GM19467 (cell line): ENCODE measurements at regions not wholly inside any gene's neighbourhood (a gene's known extent, or its start where the extent isn't known, plus 50 kb on each side); places are given as distances from the start of the nearest gene placed in this dataset.

Source experiments
- ATAC-seq: cut with Tn5 transposase; IDR thresholded peaks from one replicate; pipeline ENCODE4 v1.9.1; 2021; ENCODE audit warnings: mild to moderate bottlenecking, moderate library complexity; ENCODE audit not compliant: unreplicated experiment

GRCh38 chr2:42963452-42964068, 171.2 kb upstream of the HAAO start:
- ATAC-seq = no peak

DNA sequence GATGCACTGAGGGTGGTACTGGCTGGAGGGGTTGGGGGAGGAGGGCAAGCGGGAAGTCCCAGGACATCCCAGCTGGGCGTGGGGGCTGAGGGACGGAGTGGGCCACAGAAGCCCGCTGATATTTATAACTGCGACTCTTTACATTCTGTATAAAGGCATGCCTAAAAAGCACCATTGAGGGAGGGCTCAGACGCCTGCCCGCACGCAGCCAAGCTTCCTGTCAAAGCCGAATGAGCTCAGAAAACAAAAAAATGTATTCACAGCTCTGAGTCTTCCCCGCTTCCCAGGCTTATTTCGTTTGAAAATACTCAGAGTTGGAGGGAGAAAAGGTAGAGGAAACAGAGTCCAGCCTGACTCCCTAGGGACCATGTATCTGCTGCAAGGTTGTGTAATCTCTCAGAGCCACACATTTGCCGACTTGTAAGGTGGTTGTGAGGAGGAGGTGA, 170.1 kb upstream of the HAAO start:
- ATAC-seq = no peak

DNA sequence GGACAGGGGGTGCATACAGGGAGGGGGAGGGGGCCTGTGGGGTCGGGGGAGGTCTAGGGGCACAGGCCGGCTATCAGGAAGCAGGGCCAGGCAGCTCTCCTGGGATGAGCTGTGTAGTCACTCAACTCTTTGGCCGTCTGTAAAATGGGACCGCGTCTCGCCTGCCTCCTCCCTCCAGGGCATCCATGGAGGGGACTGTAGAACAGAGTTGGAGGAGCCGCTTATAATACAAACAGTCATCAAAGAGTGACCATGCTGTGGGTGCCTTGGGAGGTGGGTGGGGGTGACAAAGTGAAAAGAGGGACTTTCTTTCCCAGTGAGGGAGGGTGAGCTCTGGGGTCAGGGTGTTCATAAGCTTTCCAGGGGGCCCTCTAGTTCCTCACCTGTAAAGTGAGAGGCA, 169.6 kb upstream of the HAAO start:
- no peak for ATAC-seq

DNA sequence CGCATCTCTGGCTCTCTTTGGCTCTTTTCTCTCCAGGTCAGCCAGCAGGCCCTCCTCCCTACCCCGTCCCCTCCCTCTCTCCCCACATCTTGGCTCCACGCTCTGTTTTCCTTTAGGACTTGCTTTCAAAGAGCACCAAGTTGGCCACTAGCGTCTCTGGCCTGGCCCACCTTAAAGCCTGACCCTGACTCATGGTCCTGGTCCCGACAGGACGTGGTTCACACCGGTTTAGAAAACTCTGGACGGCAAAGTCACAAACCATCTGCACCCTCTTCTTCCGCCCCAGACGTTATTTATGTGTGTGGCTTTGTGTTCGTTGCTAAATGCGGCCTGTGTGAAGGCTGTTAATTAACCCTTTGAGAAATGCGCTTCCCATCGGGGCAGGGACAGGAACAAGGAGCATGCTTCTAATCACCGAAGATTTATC, 169.0 kb upstream of the HAAO start:
- ATAC-seq = no peak

DNA sequence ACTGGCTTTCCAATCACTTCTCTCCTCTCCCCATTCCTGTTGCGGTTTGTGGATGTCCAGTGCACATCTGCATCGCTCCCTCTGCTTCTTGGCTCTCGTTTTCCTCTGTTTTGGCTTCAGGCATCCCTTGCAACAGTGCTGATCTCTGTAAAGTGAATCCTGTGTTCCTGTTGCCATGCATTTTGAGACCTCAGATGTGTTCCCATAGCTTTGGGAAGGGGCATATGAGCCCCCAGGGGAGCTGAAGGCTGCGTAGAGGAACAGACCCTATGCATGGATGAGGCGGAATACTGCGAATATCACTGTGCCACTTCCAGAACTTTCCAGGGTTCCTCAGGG, 168.4 kb upstream of the HAAO start:
- no peak for ATAC-seq

GRCh38 chr2:42960002-42960841, 167.8 kb upstream of the HAAO start:
- ATAC-seq = no peak

DNA sequence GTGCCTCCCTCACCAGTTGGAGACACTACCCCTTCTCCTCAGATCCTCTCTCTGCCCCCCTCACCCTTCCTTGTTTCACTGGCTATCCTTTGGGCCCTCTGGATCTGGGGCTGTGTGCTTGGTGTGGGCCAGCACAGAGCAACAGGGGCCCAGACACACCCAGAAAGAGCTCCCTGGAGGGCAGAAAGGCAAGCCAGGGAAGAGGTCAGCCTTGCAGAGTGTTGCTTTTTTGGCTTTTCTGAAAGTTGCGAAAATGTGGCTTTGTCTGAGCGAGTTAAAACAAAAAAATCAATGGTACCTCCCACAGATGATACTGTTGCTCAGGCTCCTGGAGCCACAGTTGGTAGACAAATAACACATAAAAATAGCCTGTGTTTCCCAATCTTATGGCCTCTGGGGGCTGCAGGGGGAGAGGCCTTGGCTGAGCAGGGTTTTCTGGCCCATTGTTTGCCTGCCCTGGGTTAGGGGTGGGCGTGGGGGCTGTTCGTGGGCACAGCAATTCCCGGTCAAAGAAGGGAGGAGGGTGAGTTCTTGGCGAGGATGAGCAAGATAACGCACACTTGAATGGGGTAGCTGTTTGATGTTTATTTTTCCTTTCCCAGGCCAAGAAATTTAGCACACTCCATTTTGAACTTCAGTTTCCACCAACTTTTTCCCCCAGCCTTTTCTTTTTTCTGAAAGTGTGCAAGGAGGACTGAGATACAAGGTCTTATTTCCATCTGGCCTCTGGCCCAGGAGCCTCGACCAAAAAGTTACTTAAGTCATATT, 167.0 kb upstream of the HAAO start:
- no peak for ATAC-seq

DNA sequence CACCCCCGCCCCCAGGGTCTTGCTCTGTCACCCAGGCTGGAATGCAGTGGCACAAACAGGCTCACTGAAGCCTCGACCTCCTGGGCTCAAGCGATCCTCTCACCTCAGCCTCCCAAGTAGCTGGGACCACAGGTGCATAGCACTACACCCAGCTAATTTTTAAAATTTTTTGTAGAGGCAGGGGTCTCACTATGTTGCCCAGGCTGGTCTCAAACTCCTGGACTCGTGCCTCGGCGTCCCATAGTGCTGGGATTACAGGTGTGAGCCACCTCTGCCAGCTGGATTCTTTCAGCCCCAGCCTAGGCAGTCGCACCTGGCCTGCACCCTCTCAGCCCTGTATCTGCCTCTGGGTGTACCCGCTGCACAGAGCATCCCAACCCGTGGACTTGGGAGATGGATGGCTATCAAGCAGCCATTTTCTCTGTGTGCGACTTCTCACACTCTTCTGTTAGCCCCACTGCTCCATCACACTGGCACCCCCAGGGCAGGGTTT, 166.4 kb upstream of the HAAO start:
- no peak for ATAC-seq

DNA sequence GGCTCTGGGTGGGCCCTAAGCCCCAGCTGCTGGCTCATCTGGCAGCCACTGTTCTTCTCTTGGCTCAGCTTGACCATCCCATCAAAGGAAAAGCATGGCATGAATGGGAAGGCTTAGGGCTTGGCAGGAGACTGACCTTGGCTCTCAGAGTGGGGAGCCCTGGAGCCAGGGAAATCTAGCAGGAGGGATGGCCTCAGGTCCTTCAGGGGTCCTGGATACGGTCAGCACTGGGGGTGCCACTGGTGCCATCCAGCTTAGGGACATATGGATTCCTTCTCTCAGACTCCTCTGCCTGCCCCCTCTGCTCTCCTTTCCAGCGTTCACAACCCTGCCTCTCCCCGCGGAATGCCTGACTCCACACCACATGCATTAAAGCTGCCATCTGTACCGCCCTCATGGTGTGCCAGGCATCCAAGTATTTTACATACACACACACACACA, 165.5 kb upstream of the HAAO start:
- no peak for ATAC-seq

DNA sequence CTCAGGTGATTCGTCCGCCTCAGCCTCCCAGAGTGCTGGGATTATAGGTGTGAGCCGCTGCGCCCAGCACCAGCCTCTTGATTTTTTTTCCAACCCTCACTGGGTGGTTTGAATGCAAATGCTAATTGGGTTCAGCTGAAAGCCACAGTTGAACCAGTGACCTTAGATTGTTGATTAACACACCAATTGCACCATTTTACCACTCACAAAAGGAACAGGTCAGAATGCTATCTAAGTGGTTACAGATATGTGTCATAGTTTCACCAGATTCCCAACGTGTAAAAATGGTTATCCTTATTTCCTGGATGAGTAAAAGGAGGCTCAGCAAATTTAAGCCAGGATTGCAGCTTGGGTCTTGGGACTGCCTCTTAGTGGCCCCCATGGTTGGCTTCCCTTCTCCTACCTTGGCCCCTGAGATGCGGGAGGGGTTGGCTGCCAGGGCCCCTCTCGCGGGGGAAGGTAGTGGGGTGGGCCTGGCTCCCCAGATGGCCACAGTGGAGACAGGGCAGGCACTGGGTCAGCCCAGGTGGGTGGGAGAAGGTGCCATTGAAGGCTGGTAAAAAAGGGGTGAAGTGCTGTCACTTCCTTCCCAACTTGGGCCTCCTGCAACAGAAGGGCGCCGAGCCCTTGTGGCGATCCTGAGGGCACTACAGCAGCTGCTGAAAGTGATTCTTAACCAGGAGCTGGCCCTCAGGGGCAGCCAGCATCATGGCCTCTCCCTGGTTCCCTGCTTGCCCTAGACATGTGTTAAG, 164.9 kb upstream of the HAAO start:
- ATAC-seq = no peak

DNA sequence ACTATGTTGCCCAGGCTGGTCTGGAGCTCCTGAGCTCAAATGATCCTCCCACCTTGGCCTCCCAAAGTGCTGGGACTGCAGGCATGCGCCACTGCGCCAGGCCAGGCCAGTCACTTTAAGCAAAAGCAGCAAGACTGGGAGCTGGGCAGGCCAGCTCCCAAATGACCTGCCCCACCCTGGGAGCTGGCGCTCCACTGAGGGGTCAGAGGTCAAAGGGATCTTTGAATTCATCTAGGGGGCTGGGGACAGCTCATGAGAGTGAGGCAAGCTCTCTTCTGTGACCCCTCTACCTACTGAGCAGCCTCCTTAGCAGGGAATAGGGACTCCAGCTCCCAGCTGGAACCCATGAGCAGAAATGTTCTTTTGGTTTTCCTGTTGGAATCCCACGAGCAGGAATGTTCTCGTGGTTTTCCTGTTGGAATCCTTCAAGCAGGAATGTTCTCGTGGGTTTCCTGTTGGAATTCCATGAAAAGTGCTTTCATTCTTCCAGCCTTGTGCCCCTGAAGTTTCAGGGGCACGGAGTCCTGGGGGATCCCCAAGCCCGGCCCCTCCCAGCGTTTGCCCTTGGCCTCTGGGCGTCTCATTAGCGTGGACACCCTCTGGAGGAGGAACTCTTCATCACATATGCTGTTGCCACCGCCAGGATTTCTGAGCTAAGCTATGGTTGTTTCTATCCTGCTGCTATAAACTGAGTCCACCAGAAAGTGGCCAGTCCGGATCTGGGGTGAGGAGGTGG, 162.0 kb upstream of the HAAO start:
- ATAC-seq = no peak

DNA sequence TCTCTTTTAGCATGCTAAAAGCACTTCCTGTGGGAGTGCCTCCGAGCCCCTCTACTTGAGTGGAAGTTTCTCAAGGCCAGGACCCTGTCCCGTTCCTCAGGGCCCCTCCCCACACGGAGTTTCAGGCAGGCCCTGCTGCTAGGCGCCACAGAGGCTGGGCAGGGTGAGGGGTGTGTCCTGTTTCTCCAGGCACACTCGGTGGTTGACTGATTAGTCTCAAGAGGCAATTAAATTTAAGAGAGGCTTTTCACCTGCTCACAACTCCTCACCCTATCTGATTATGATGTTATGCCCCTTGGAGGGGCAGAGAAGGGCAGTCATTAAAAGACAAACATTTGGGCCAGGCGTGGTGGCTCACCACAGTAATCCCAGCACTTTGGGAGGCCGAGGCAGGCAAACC, 160.8 kb upstream of the HAAO start:
- no peak for ATAC-seq

- ATAC-seq = no peak
Observed at GRCh38 chr2:42951263-42951938, 159.0 kb upstream of the HAAO start.

- no peak for ATAC-seq
Observed at GRCh38 chr2:42949125-42949524, 156.7 kb upstream of the HAAO start.

DNA sequence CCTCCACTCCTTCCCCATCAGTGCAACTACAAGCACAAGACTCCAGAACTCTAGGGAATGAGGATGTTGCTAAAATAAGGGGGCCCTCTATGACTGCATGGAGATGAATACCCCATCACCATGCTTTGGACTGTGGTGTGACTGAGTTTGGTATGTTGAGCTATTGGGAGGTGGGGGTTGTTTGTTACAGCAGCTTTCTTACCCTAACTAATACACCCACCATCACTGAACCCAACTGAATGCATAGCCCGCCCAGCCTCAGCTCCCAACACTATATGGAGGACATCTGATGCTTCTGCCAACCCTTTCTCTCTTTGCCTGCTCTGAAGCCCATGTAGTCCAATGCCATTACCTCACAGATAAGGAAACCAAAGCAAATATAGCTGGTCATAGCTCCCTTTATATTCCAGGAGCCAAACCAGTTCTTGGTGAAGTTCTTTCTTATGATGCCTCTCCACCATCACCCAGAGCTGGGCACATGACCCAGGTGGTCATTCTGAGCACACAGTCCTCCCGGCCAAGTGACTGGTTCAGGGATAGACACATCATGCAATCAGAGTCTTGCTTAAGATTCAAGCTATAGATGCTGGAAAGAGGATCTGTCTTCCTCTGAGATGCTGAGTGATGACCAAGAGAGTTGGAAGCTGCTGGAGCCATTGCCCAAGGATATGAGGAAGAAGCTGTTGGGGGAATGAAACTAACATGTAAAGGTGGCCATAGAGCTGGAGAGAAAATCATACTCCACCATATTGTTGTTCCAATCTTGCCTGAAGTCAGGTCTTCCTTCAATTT, 155.6 kb upstream of the HAAO start:
- no peak for ATAC-seq

DNA sequence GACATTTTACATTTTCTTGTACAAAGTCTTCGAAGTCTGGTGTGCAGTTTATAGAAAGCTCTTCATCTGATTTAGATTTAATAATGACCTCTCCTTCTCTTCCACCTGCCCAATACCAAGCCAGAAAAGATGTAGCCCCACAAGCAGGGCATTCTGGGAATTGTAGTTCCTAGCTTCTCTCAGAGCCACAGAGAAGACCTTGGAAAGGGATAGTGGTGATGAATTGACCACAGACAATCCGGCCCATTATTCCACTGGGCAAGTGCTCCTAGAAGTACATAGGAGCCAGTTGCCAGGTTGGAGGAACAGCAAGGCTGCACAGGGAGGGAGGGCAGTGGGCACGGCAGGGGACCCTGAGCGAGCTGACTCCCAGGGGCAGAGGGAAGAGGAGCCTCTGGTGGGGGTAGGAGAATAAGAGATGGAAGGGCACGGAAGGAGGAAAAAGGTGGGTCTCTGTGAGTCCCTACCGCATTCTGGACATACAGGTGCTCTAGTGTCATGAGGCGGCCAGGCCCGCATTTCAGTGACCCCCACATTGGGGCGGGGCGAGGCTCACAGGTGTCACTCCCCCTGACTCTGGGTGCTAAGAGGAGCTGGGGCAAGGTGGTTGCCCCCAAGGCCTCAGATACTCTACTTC, 152.5 kb upstream of the HAAO start:
- ATAC-seq = no peak

DNA sequence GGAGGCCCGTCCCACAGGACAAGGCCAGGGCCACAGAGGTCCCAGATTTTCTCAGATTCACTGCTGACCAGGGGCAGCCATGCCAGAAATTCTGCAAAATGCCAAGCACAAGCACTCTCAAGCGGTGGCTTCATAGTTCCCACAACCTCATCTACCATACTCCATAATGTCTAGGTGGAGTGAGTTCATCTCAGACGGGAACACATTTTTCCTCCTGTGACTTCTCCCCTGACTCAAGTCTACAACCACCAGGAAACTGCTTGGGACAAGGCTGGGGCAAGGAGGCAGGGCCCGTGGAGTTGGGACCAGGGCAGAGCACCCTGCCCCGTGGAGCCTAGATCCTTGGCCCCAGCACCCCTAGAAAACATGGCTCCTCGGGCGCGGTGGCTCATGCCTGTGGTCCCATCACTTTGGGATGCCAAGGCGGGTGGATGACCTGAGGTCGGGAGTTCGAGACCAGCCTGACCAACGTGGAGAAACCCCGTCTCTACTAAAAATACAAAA, 150.7 kb upstream of the HAAO start:
- ATAC-seq = no peak
